ENCODE measurements at regions not wholly inside any gene's neighbourhood (a gene's known extent, or its start where the extent isn't known, plus 50 kb on each side); places are given as distances from the start of the nearest gene placed in this dataset.
"Not testable (repeated sequence)": the region's sequence is repeated elsewhere in the genome, so short reads cannot be mapped to it uniquely, and the experiment has no call there.

DNA sequence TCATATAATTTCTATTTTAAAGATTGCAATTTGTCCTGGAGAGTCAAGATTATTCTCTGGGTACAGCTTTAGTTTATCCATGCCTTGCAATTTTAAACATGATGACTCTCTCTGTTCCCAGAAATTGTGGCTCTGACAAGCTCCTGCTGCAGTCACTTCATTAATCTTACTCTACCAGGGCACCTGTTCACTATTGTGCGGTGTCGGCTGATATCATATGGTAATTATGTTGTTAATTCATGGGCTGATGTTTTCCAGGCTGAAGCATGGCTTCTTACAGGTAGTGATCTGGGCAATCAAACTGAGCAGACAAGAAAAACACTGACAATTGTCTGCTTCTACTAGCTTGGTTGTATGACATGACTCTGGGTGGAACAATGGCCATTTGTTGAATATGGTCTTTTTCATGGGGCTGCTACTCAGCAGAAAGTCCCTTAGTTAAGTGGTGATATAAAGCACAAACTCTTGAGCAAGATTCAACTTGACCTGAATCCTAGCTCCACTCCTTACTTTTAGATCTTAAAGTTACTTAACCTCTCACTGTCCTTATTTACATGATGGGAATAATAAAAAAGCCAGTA is 230.7 kb downstream of the FAT3 start:
- H3K36me3 Mint-ChIP-seq, result no peaks in the 10 kb centered on the region
- no peak for ATAC-seq
- no peak overlapping the region for H3K4me3 Mint-ChIP-seq
- DNase-seq, result no peak
- no peak overlapping the region for H3K27ac Mint-ChIP-seq
- H3K4me1 Mint-ChIP-seq, result no peaks in the 10 kb centered on the region
- H3K9me3 Mint-ChIP-seq, result peaks cover 0 to 5% (median 0%) of the 10 kb centered on the region in 9 donors
- no peaks in the 10 kb centered on the region for H3K27me3 Mint-ChIP-seq
- POLR2A ChIA-PET, result no interaction called here

DNA sequence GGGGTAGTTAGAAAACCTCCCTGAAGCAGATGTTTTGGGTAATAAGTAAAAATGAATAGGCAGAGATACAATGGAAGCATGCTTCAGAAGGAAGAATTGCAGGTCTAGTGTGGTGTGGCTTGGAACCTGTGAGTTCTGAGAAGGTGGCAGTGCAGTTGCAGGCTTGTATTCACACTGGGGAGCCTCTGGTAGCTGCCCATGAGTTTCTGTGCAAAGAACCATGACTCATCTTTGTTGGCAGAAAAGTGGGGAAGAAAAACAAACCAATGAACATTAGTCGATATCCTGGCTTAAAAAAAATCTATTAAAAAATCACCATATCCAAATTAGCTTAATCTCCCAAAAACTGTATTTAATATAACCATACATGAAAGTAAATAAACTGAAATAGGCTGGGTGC is 232.6 kb downstream of the FAT3 start:
- POLR2A ChIA-PET, result no interaction called here
- Mint-ChIP-seq H3K4me1 (no peaks in the 10 kb centered on the region), H3K9me3 (peaks cover 0 to 4% (median 0%) of the 10 kb centered on the region in 9 donors), H3K27me3 (peaks cover 0 to 3% (median 0%) of the 10 kb centered on the region in 5 donors), H3K4me3 (no peak overlapping the region), H3K27ac (no peak overlapping the region), H3K36me3 (no peaks in the 10 kb centered on the region)
- DNase-seq, result no peak
- ATAC-seq, result no peak

DNA sequence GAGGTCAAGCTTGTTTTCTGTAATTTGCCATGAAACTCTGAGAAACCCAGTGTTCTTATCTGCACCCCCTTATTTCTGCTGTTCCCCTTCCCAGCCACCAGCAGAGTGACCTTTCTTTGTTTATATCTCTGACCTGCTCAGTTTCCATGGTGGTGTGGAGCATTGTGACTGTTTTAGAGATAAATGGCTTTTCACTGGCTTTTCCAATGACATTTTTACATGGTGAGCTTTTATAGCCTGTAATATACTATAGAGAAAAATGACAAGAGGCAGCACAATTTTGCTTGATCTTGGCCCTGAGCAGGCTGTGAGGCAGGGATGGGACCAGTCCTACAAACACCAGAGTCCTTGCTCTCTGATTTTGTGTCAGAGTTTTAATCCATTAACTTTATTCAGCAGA is 233.9 kb downstream of the FAT3 start:
- H3K27me3 Mint-ChIP-seq, result peaks cover 0 to 3% (median 0%) of the 10 kb centered on the region in 5 donors
- DNase-seq, result no peak
- H3K36me3 Mint-ChIP-seq, result no peaks in the 10 kb centered on the region
- no peak for ATAC-seq
- H3K27ac Mint-ChIP-seq, result no peak overlapping the region
- peaks cover 0 to 2% (median 0%) of the 10 kb centered on the region in 4 donors for H3K4me1 Mint-ChIP-seq
- H3K4me3 Mint-ChIP-seq, result no peak overlapping the region
- POLR2A ChIA-PET, result no interaction called here
- H3K9me3 Mint-ChIP-seq, result peaks cover 0 to 4% (median 0%) of the 10 kb centered on the region in 9 donors

DNA sequence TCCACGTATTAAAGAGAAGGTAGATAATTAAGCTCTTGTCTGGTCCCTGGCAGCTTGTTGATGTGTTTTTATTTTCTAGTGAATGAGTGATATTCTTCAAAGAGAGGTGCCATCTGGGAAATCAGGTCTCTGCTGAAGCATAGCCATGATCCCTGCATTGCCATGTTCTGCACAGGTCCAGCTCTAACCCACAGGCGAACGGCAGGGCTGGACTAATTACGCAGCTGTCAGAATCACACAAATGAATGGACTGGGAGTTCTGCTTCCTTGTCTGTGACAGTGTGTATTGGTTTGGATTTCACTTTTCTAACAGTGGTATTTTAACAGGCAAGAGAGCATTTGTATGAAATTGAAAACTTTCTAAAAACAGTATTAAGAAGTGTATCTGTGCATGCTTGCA is 235.6 kb downstream of the FAT3 start:
- no peaks in the 10 kb centered on the region for H3K36me3 Mint-ChIP-seq
- ATAC-seq, result no peak
- H3K27ac Mint-ChIP-seq, result no peak overlapping the region
- H3K9me3 Mint-ChIP-seq, result peaks cover 0 to 4% (median 0%) of the 10 kb centered on the region in 9 donors
- POLR2A ChIA-PET, result no interaction called here
- no peak for DNase-seq
- peaks cover 0 to 2% (median 0%) of the 10 kb centered on the region in 4 donors for H3K4me1 Mint-ChIP-seq
- H3K4me3 Mint-ChIP-seq, result no peak overlapping the region
- H3K27me3 Mint-ChIP-seq, result peaks cover 0 to 3% (median 0%) of the 10 kb centered on the region in 5 donors

DNA sequence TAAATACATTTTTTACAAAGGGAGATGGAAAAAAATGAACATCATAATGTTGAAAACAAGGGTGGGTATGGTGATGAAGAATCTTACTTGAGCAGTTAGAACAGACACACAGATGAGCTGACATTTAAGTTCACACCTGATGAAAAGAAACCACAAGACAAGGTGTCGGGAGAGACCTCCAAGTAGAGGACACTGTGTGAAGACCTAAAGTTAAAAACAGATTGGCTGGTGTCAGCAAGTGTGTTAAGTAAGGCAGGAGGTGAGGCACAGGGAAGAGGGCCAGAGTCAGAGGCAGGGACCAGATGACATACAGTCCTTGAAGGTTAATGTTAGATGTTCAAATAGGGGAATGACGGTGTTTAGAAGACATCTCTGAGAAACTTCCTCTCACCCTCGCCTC is 236.8 kb downstream of the FAT3 start:
- Mint-ChIP-seq H3K27me3 (peaks cover 0 to 3% (median 0%) of the 10 kb centered on the region in 5 donors), H3K4me1 (peaks cover 0 to 2% (median 0%) of the 10 kb centered on the region in 4 donors), H3K27ac (no peak overlapping the region), H3K4me3 (no peak overlapping the region), H3K9me3 (peaks cover 0 to 4% (median 0%) of the 10 kb centered on the region in 9 donors), H3K36me3 (no peaks in the 10 kb centered on the region)
- ATAC-seq (peak in 1 of 2 donors; percentile 22), DNase-seq (no peak)
- POLR2A ChIA-PET, result no interaction called here

DNA sequence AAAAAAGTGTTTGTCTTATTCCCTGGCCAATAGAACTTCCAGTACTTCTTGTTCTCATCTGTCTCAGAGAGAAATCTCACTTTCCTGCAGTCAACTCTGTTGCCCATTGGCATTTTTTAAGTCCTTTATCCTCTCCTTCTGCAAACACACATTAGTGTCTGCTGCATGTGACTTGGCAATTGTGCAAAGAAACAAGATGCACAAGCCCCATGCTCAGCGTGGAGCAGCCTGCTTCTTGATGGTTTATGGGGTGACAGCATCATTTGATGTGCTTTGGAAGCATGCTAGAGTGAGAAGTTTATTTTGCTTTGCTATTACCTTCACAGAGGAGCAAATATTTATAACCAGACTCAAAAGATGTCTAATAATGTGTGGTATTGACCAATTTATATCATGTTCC is 238.2 kb downstream of the FAT3 start:
- Mint-ChIP-seq H3K27ac (no peak overlapping the region), H3K4me3 (no peak overlapping the region), H3K36me3 (no peaks in the 10 kb centered on the region), H3K27me3 (peaks cover 0 to 3% (median 0%) of the 10 kb centered on the region in 5 donors), H3K9me3 (peaks cover 0 to 7% (median 0%) of the 10 kb centered on the region in 9 donors), H3K4me1 (peaks cover 0 to 2% (median 0%) of the 10 kb centered on the region in 4 donors)
- DNase-seq (no peak), ATAC-seq (no peak)
- POLR2A ChIA-PET, result no interaction called here

DNA sequence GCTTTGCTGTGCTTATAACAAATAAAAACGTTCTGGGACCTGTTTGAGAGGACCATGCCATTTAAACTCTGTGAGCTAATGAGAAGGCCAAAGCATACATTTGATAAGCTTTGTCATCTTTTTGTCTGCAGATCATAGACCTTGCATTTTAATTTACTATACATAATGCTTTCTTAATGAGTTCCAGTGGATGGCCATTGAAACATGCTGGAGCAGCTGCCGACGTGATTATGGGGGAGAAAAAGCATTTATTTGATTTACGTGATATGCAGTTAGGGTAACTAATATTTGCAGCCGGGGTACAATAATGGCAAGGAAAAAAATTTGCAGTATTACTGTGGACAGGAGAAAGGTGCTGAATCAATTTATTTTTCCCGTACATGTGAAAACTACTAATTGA is 240.2 kb downstream of the FAT3 start:
- Mint-ChIP-seq H3K4me3 (no peak overlapping the region), H3K27me3 (peaks cover 0 to 3% (median 0%) of the 10 kb centered on the region in 5 donors), H3K36me3 (no peaks in the 10 kb centered on the region), H3K9me3 (peaks cover 0 to 5% (median 0%) of the 10 kb centered on the region in 9 donors), H3K27ac (no peak overlapping the region), H3K4me1 (peaks cover 0 to 2% (median 0%) of the 10 kb centered on the region in 4 donors)
- POLR2A ChIA-PET, result no interaction called here
- ATAC-seq, result no peak
- no peak for DNase-seq

DNA sequence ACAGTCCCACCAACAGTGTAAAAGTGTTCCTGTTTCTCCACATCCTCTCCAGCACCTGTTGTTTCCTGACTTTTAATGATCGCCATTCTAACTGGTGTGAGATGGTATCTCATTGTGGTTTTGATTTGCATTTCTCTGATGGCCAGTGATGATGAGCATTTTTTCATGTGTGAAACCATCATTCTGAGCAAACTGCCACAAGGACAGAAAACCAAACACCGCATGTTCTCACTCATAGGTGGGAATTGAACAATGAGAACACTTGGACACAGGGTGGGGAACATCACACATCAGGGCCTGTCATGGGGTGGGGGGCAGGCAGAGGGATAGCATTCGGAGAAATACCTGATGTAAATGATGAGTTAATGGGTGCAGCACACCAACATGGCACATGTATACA is 240.8 kb downstream of the FAT3 start:
- H3K27me3 Mint-ChIP-seq, H3K27ac Mint-ChIP-seq, H3K4me3 Mint-ChIP-seq, H3K4me1 Mint-ChIP-seq, DNase-seq, POLR2A ChIA-PET, H3K36me3 Mint-ChIP-seq, ATAC-seq, H3K9me3 Mint-ChIP-seq: not testable (repeated sequence)

DNA sequence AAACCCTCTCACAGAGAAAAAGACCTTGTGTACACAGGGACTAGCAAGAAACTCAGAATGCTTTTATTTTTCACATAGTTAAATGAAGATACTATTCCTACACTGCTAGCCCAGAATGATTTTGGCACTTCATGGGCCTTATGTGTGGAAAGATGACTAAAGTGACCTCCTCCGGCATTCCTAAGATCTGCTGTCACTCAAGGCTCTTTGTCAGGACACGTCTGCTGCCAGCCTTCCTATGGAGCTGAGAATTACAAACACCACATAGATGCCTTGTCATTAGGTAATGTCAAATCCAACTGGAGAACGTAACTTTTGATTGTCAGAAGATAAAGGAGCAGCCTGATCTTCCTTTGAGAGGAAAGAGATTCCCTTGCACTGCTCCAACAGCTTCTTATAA is 249.1 kb downstream of the FAT3 start:
- DNase-seq, result no peak
- Mint-ChIP-seq H3K4me1 (no peaks in the 10 kb centered on the region), H3K4me3 (no peak overlapping the region), H3K27me3 (peaks cover 0 to 2% (median 0%) of the 10 kb centered on the region in 5 donors), H3K36me3 (no peaks in the 10 kb centered on the region), H3K27ac (no peak overlapping the region), H3K9me3 (no peaks in the 10 kb centered on the region)
- POLR2A ChIA-PET, result no interaction called here
- no peak for ATAC-seq

DNA sequence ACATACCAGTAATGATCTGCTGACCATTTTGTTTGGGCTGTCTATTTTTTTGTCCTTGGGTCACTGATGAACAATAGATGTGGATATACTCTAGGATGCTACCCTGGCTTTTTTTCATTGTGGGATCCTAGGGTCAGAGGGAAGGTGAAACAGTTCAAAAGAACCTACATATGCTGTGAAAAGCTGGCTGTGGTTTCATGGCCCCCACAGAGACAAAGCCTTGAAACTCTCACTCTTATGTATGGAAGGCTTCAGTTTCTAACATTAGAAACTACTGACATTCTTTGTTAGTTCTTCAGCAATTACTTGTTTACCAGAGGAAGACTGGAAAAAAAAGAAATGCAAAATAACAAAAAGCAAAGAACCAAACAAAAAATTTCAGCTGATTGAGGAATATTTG is 250.7 kb downstream of the FAT3 start:
- POLR2A ChIA-PET, result no interaction called here
- Mint-ChIP-seq H3K4me1 (no peaks in the 10 kb centered on the region), H3K27me3 (peaks cover 0 to 2% (median 0%) of the 10 kb centered on the region in 5 donors), H3K9me3 (peaks cover 0 to 3% (median 0%) of the 10 kb centered on the region in 9 donors), H3K27ac (no peak overlapping the region), H3K4me3 (no peak overlapping the region), H3K36me3 (no peaks in the 10 kb centered on the region)
- ATAC-seq (no peak), DNase-seq (no peak)

DNA sequence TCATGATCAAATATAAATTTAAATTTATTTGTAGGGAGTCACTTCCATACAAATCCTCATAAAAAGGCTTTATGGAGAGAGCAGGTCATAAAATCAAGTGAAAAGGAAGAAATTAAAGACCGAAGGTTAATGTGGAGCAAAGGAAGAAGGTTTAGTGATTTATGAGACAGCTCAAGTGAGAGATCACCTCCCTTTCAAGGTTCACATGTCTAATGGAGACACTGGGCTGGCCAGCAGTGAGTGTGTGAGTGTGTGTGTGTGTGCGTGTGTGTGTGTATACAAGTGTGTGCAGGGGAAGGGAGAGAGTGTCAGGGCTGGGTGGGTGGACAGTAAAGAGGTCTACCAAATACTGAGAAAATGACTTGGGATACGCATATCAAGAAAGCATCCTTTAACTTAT is 251.2 kb downstream of the FAT3 start:
- H3K4me1 Mint-ChIP-seq, result no peaks in the 10 kb centered on the region
- no peak overlapping the region for H3K4me3 Mint-ChIP-seq
- H3K27me3 Mint-ChIP-seq, result peaks cover 0 to 2% (median 0%) of the 10 kb centered on the region in 5 donors
- peaks cover 0 to 3% (median 0%) of the 10 kb centered on the region in 9 donors for H3K9me3 Mint-ChIP-seq
- no peaks in the 10 kb centered on the region for H3K36me3 Mint-ChIP-seq
- no peak for ATAC-seq
- POLR2A ChIA-PET, result no interaction called here
- H3K27ac Mint-ChIP-seq, result no peak overlapping the region
- no peak for DNase-seq

DNA sequence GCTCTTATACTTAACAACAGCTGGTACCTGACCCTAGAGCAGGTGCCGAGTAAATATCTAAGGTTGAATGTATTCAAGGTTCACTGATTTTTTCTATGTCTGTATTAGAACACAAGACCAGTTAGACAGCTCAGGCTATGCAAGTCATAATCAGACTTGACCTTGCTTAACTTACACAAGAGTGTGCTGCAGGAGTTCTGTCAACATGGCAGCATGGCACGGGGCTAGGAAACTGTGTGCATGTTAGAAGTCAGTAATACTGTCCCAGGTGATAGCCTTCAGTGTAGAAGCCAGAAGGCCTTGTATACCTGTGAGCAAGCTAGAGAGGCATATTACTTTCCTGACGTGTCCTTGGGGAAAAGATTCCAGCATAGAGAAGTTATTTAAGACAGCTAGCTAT is 253.1 kb downstream of the FAT3 start:
- H3K4me1 Mint-ChIP-seq, result no peaks in the 10 kb centered on the region
- DNase-seq, result no peak
- no peak overlapping the region for H3K4me3 Mint-ChIP-seq
- H3K9me3 Mint-ChIP-seq, result peaks cover 0 to 4% (median 0%) of the 10 kb centered on the region in 9 donors
- no peak overlapping the region for H3K27ac Mint-ChIP-seq
- POLR2A ChIA-PET, result no interaction called here
- no peak for ATAC-seq
- H3K36me3 Mint-ChIP-seq, result no peaks in the 10 kb centered on the region
- peaks cover 0 to 2% (median 0%) of the 10 kb centered on the region in 5 donors for H3K27me3 Mint-ChIP-seq

DNA sequence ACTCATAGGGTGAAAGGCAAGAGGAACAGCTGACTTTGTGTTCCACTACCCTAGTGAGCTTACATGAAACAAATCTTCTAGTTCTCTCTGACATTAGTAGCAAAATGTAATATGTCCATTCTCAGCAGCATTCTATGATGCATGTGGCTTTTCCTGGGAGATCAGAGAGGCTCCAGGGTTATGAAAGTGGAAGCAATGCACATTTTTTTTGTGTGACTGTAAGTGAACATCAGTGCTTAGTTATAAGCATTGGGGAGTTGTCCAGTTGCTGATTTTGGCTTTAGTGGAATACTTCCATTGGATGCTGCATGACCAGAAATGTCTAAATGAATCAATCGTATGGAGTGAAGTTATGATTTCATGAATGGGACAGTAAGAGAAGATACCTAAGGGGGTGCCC is 255.9 kb downstream of the FAT3 start:
- DNase-seq (no peak), ATAC-seq (no peak)
- Mint-ChIP-seq H3K4me3 (no peak overlapping the region), H3K4me1 (no peaks in the 10 kb centered on the region), H3K36me3 (no peaks in the 10 kb centered on the region), H3K27me3 (peaks cover 0 to 2% (median 0%) of the 10 kb centered on the region in 5 donors), H3K27ac (no peak overlapping the region), H3K9me3 (peaks cover 0 to 6% (median 0%) of the 10 kb centered on the region in 9 donors)
- POLR2A ChIA-PET, result no interaction called here

DNA sequence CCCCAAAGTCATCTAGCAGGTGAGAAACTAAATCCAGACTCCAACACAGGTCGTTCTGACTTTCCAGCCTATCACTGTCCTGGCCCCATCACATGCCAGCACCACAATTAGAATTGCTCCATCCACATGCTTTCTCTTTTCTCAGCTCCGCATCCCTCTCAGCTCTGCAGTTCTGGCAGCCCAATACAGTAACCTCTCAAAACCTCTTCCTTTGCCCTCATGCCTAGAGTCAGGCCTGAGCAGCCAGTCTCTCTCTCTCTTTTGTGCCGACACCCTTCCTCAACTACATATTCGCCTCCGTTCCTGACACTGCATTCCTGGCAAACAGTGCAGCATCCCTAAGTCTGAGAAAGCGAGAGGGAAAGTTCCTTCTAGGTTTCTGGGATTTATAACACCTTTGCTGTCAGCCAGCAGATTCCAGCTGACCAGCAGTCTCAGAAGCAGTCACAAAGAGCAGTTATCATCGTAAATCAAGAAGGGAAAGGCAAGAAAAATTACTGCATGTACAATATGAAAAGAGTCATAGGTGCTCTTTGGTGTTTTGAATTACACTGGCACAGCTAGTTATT is 258.0 kb downstream of the FAT3 start:
- Mint-ChIP-seq H3K27ac (no peak overlapping the region), H3K4me3 (no peak overlapping the region), H3K27me3 (peaks cover 0 to 2% (median 0%) of the 10 kb centered on the region in 5 donors), H3K36me3 (no peaks in the 10 kb centered on the region), H3K9me3 (peaks cover 0 to 6% (median 0%) of the 10 kb centered on the region in 9 donors), H3K4me1 (no peaks in the 10 kb centered on the region)
- POLR2A ChIA-PET, result no interaction called here
- ATAC-seq, result no peak
- DNase-seq, result no peak
